ENCODE measurements at regions not wholly inside any gene's neighbourhood (a gene's known extent, or its start where the extent isn't known, plus 50 kb on each side); places are given as distances from the start of the nearest gene placed in this dataset.
"Not testable (repeated sequence)": the region's sequence is repeated elsewhere in the genome, so short reads cannot be mapped to it uniquely, and the experiment has no call there.

DNA sequence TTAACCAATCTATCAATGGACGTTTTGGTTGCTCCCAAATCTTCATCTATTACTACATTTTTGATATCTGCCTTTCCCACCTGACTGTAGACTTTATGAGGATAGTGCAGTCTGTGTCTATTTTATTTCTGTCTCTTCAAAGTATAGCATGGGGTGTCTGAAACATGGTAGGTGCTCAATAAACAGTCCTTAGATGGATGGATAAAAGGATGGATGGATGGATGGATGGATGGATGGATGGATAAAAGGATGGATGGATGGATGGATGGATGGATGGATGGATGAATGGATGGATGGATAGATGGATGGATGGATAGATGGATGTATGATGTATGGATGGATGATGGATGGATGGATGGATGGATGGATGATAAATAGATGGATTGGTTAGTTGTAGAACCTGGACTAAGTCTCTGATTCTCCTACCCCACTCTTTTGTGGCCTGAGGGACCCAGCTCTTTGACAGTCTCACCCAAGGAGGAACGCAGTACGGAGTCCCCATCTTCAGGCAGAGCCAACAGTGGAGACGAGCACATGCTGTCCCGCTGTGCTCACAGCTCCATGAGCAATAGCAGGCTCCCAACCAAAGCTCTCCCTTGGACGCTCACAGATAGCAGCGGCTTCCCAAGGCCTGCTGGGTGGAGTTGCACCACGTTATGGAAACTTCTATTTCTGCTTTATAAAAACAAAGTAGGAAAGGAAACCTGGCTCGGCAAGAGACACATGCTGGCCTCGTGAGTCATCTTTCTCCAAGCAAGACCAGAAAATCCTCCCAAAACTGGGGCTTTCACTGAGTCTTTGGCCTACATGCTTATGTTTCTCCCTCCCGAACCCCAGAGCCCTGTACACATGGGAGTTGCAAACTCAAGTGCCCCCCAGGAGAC is 448.0 kb downstream of the MIAT start:
- DNase-seq = no peak

GRCh38 chr22:27106985-27107384 is 449.6 kb downstream of the MIAT start:
- no peak for DNase-seq

DNA sequence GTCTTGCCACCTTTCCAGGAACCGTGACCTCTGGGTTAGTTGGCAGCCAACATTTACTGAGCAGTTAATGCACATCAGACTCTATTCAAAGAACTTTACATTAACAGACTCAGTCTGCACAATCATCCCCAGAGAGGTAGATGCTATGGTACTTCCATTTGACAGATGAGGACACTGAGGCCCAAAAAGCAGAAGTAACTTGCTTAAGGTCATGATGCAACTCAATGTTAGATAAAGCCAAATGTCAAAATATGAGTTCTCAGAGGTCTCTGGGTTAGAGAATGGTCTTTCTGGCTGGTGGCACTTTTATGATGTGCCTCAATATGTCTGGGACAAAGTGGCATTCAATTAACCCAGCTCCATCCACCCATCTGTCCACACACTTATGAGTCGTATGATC is 450.0 kb downstream of the MIAT start:
- DNase-seq = no peak

- DNase-seq = no peak
Observed at GRCh38 chr22:27107824-27108223, 450.4 kb downstream of the MIAT start.

DNA sequence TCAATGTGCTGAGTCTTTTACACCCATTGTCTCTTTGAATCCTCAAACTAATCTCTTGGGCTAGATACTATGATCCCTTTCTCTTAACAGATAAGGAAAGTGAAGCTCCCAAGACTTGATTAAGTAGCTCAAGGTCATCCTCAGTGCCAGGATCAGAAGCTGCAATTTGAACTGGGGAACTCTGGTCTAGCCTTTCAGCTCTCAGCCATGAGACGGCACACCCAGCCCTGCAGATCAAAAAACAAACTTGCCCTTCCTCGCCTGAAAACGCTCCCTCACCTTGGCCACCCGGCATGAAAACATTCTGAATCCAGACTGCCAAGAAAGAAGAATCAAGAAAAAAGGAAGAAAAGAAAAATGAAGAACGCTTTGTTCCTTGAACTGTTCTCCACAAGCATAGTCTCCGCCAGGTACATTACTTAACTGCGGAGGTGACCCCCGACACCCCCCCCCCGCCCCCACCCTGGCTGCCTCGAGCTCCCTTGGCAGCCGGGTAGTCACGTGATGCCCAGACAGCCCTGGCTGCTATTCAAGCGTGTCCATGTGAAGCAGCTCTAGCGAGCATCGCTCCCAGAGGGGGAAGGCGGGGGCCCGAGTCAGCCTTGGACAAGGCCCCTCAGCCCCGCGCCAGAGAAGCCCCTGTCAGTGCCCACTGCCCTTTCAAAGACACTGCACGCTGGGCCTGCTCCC is 451.2 kb downstream of the MIAT start:
- DNase-seq = no peak

DNA sequence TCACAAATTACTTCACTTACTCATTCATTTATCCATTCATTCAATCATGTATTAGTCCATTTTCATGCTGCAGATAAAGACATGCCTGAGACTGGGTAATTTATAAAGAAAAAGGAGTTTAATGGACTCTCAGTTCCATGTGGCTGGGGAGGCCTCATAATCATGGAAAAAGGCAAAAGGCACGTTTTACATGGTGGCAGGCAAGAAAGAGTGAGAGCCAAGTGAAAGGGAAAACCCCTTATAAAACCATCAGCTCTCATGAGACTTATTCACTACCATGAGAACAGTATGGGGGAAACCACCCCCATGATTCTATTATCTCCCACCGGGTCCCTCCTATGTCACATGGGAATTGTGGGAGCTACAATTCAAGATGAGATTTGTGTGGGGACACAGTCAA is 452.0 kb downstream of the MIAT start:
- DNase-seq = not testable (repeated sequence)

DNA sequence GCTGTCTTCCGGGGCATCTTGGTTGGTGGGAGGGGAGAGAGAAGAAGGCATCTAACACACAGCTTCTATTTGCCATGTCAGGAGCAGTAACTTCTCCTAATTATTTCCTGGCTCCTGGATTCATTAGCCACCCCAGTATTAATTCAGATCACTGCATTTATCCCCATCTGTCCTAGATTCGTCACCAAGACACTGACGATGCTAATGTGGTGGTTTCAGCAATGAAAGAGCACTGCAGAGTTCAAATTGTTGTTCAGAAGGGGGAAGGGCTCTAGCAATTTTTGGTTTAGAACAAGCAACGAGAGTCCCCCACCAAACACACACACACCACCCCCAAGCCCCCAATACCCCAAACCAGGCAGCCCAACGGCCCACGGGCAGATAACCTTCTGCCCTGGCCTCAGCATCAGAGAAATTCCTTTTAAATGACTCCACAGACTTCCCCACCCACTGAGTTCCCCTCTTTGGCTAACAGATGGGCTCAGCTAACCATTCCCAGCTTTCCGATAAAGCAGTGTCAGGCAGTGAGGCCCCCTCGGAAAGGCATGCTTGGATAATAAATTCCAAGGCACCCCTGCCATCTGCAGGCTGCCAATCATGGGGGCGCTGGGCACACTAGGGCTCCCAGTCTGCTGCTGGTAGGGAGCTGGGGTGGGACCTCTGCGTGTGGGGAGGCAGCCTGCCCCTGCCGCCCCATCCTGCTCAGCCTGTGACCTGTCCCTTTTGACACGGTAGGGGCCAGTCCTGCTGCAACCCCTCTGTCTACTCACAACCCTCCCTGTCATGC is 453.5 kb downstream of the MIAT start:
- no peak for DNase-seq

- no peak for DNase-seq
Observed at GRCh38 chr22:27111796-27112672, 454.6 kb downstream of the MIAT start.

- no peak for DNase-seq
Observed at GRCh38 chr22:27113211-27113635, 455.8 kb downstream of the MIAT start.

- no peak for DNase-seq
Observed at GRCh38 chr22:27113641-27114040, 456.3 kb downstream of the MIAT start.

DNA sequence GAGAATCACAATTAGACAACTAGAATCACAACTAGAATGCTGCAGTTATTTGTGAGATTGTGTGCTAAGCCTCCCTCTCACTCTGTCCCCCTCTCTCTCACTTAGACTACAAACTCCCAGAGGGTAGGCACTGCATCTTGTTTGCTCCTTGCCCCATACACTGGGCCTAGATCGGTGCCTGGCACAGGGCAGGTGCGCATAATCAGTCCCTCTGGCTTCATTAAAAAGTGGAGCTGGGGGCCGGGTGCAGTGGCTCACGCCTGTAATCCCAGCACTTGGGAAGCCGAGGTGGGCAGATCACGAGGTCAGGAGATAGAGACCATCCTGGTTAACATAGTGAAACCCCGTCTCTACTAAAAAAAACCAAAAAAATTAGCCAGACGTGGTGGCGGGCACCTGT is 456.8 kb downstream of the MIAT start:
- DNase-seq = no peak

DNA sequence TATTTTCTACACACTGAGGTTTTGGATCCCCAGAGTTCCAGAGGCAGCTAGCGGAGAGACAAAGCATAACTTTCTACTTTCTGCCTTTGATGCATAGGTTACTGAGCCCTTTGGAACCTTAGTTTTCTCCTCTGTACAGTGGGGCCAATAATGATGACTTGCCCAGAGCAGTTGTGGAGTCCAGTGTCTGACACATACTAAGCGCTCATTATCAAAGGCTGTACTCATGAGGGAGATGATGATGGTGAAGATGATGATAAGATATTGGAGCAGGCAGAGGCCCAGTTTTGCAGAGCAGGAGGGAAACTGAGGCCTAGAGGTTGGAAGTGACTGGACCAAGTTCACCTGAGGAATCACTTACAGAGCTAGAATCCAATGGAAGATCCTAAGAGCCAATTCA is 458.0 kb downstream of the MIAT start:
- no peak for DNase-seq

- no peak for DNase-seq
Observed at GRCh38 chr22:27115816-27116256, 458.4 kb downstream of the MIAT start.

GRCh38 chr22:27116312-27117086 is 459.1 kb downstream of the MIAT start:
- no peak for DNase-seq

DNA sequence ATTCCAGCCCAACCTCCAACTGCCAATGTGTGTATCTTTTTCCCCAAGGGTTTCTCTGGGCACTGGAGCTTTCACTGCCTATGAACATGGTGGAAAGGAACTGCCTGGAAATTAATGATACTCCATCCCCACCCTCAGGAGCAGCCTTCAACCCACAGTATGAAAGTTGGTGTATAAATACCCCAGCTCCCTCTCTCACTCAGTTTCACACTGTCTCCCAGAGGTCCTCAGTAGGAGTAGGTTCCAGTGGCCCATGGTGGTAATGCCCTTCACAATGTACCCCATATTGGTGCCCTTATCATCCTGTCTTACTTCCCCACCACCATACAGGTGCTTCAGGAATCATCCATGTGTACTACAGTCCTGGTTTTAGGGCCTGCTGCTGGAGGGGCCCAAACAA is 462.6 kb downstream of the MIAT start:
- no peak for DNase-seq

DNA sequence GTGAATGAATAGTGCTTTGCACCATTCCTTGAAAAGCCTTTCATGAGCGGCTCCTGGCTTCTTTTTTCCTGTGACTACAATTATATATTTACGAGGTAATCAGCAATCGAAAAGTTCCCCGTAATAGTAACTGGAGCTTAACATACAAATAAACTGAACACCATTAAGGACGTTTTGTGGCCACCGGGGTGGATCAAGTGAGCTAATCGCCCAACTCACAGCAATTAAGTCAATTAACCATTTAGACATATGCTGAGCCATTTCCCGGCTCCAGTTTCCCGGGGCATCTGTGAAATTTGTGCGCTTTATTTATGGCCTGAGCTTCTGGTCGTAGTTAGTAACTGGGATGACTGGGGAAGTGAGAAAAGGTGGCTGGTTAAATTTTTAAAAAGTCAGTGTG is 465.2 kb downstream of the MIAT start:
- DNase-seq = no peak

DNA sequence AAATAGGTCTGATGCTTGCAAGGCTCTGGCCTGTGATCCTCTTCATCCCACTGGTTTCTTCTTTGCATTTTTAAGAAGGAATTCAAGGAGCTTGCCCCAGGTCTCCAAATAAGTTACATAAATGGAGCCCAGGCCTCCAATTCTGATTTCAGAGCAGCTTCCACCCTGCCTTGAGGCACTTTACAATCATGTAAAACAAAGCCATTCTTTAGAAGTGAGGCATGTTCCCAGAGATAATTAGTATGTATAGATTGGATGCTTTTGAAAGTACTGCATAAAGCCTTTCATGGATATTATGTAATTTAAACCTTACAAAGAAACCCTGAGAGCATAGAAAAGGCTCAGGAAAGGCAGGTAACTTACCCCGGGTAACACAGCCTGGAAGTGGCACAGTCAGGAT is 466.5 kb downstream of the MIAT start:
- no peak for DNase-seq

- DNase-seq = no peak
Observed at GRCh38 chr22:27124351-27124966, 467.1 kb downstream of the MIAT start.

GRCh38 chr22:27125539-27125938 is 468.2 kb downstream of the MIAT start:
- DNase-seq = no peak

- no peak for DNase-seq
Observed at GRCh38 chr22:27127911-27128310, 470.5 kb downstream of the MIAT start.

DNA sequence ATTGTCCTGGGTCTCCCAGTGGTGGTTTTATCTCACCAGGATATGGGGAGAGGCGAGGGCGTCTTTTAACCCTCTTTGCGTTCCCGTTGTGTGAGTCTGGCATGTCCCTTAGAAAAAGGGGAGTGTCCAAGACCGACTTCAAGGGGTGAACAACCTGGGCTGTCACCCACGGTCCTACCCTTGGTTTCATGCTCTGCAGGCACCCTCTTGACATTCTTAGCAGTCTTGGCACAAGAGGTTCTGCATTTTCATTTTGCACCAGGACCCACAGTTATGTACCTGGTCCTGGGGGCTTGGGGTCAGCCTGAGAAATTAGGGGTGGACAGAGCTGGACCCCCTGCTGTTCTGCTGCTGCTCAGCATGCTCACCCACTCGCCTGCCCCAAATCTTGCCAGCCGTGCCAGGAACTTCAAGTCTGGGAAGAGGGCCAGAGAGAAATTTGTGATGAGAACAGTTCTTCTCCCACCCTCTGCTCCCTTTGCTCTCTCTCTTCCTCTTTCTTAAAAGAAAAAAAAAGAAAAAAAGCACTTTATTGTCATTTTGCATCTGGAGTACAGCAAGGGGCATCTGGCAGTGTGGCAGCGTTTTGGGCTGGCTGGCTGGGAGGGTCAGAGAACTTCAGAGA is 471.2 kb downstream of the MIAT start:
- DNase-seq = no peak
